Spleen (tissue), 7 donors: ENCODE measurements at regions not wholly inside any gene's neighbourhood (a gene's known extent, or its start where the extent isn't known, plus 50 kb on each side); places are given as distances from the start of the nearest gene placed in this dataset.

ENCODE experiments used
- CTCF ChIP-seq, 11 experiments: fragments of 200-600 bp in 7 of 11; fragments of 450-650 bp in 4 of 11; sonication (generic) in 4 of 11; IDR thresholded peaks in 8 of 11; conservative IDR thresholded peaks in 3 of 11; 1 replicate in 7 of 11; 2 replicates in 4 of 11; pipeline versions ENCODE4 v1.4.0 to v1.8.0; 2016 to 2021; ENCODE audit warnings: antibody characterized with exemption in 11 of 11, inconsistent platforms in 4 of 11, mild to moderate bottlenecking in 1 of 11
- POLR2A ChIP-seq, 3 donors: fragments of 450-650 bp; IDR thresholded peaks; one replicate each; pipeline ENCODE4 v1.5.1; 2017; ENCODE audit warnings: antibody characterized with exemption in 3 of 3, mild to moderate bottlenecking in 1 of 3
- POLR2AphosphoS5 ChIP-seq, 3 donors: sonication (generic); formaldehyde crosslinking; IDR thresholded peaks; one replicate each; pipeline ENCODE4 v1.5.1; 2017; ENCODE audit warnings: antibody characterized with exemption in 3 of 3
- donor health status: DM: no; HTN: no; CAD: no; lungs with moderate emphysema.
- donor health status: DM: no; HTN: no; CAD: no.
- donor health status: DM: no; HTN: no; CAD: no.

- TF ChIP-seq CTCF (IDR thresholded peaks at IDR 0.05 in 8 of 11, conservative IDR thresholded peaks at IDR 0.05 in 3 of 11) (no peak), POLR2A (IDR thresholded peaks at IDR 0.05) (no peak), POLR2AphosphoS5 (IDR thresholded peaks at IDR 0.05) (no peak)
These were observed 220.3 kb upstream of the ST8SIA4 start for GRCh38 chr5:101123363-101123762.
